ENCODE measurements at regions not wholly inside any gene's neighbourhood (a gene's known extent, or its start where the extent isn't known, plus 50 kb on each side); places are given as distances from the start of the nearest gene placed in this dataset.
A peak's percentile ranks its signal among the peaks of the same experiment; 100 is the strongest.

GRCh38 chr20:21941941-21942805, 236.7 kb downstream of the PAX1 start:
- no peak for DNase-seq

GRCh38 chr20:21936720-21937380, 231.4 kb downstream of the PAX1 start:
- no peak for DNase-seq

GRCh38 chr20:21936261-21936660, 230.8 kb downstream of the PAX1 start:
- DNase-seq: no peak

GRCh38 chr20:21933526-21933925, 228.1 kb downstream of the PAX1 start:
- DNase-seq: no peak

- no peak for DNase-seq
Measured at GRCh38 chr20:21921251-21921650, 215.8 kb downstream of the PAX1 start.

- DNase-seq: no peak
Measured at GRCh38 chr20:21920211-21920610, 214.7 kb downstream of the PAX1 start.

- no peak for DNase-seq
Measured at GRCh38 chr20:21918398-21918797, 212.9 kb downstream of the PAX1 start.

- DNase-seq: no peak
Measured at GRCh38 chr20:21902391-21902790, 196.9 kb downstream of the PAX1 start.

GRCh38 chr20:21901470-21902275, 196.2 kb downstream of the PAX1 start:
- DNase-seq: peak; percentile 80

- no peak for DNase-seq
Measured at GRCh38 chr20:21900431-21900830, 195.0 kb downstream of the PAX1 start.

- no peak for DNase-seq
Measured at GRCh38 chr20:21874921-21875320, 169.5 kb downstream of the PAX1 start.

GRCh38 chr20:21874127-21874526, 168.7 kb downstream of the PAX1 start:
- no peak for DNase-seq

GRCh38 chr20:21873291-21873690, 167.8 kb downstream of the PAX1 start:
- DNase-seq: no peak

GRCh38 chr20:21867811-21868210, 162.3 kb downstream of the PAX1 start:
- DNase-seq: no peak

GRCh38 chr20:21867353-21867752, 161.9 kb downstream of the PAX1 start:
- DNase-seq: no peak

- no peak for DNase-seq
Measured at GRCh38 chr20:21862956-21863355, 157.5 kb downstream of the PAX1 start.

GRCh38 chr20:21862259-21862946, 156.9 kb downstream of the PAX1 start:
- DNase-seq: no peak

- DNase-seq: no peak
Measured at GRCh38 chr20:21840991-21841390, 135.5 kb downstream of the PAX1 start.

GRCh38 chr20:21839982-21840381, 134.5 kb downstream of the PAX1 start:
- DNase-seq: no peak

- no peak for DNase-seq
Measured at GRCh38 chr20:21836346-21836745, 130.9 kb downstream of the PAX1 start.

- DNase-seq: no peak
Measured at GRCh38 chr20:21835042-21835441, 129.6 kb downstream of the PAX1 start.

GRCh38 chr20:21832442-21833385, 127.2 kb downstream of the PAX1 start:
- no peak for DNase-seq
